ENCODE measurements at regions not wholly inside any gene's neighbourhood (a gene's known extent, or its start where the extent isn't known, plus 50 kb on each side); places are given as distances from the start of the nearest gene placed in this dataset.

DNA sequence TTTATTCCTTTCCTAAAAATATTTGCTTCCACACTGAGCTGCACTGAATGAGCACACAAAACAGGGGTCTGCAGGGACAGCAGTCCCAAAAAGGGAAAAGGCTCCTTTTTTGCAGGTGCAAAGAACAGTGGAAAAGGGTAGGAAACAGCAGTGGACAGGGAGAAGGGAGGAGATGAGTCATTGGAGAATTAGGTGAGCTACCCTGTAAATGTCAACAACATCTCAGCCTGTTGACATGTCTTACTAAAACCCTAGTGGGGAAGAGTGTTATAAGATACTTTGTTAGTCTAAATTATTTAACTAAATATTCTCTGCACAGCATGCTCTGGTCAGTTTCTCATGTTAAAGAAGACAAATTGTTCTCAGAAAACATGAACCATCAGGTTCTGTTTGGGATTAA lies 151.5 kb upstream of the FBXL4 start:
- ChIA-PET CTCF (no interaction called here), POLR2A (no interaction called here)
- H3K4me3 Mint-ChIP-seq, result no peak overlapping the region
- no peak for DNase-seq
- no peaks in the 10 kb centered on the region for H3K4me1 Mint-ChIP-seq (ENCODE audit: low read depth)
- no peaks in the 10 kb centered on the region for H3K36me3 Mint-ChIP-seq
- intact Hi-C loops (cut with micrococcal nuclease), result no loop called here
- no peak overlapping the region for H3K27ac Mint-ChIP-seq
- no peaks in the 10 kb centered on the region for H3K9me3 Mint-ChIP-seq
- peaks cover 14% of the 10 kb centered on the region for H3K27me3 Mint-ChIP-seq

DNA sequence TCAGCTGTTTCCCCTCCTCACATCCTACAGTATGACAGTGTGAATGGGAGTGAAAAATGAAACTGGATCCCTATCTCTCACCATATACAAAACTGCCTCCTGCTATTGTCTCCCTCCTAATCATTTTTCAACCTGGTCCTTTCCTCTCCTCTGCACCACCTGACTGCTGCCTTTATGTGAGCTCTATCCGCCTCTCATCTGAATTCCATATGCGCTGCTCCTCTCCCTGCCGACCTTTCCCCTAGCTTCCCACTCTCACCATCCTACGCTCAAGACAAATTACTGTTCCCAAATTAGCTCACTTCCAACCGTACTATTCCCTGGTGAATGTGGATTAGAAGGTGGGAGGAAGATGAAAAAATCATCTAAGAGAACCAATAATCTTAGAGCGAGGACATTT lies 148.4 kb upstream of the FBXL4 start:
- Mint-ChIP-seq H3K4me3 (no peak overlapping the region), H3K27ac (no peak overlapping the region), H3K4me1 (ENCODE audit: low read depth) (no peaks in the 10 kb centered on the region), H3K27me3 (peaks cover 25% of the 10 kb centered on the region), H3K9me3 (no peaks in the 10 kb centered on the region), H3K36me3 (no peaks in the 10 kb centered on the region)
- ChIA-PET CTCF (interaction anchor here (1.9 kb wide), 1 partner anchor 23 kb away, joined by 5 read pairs; no protein-coding TSS in a partner anchor), POLR2A (no interaction called here)
- no peak for DNase-seq
- intact Hi-C loops (cut with micrococcal nuclease), result no loop called here

DNA sequence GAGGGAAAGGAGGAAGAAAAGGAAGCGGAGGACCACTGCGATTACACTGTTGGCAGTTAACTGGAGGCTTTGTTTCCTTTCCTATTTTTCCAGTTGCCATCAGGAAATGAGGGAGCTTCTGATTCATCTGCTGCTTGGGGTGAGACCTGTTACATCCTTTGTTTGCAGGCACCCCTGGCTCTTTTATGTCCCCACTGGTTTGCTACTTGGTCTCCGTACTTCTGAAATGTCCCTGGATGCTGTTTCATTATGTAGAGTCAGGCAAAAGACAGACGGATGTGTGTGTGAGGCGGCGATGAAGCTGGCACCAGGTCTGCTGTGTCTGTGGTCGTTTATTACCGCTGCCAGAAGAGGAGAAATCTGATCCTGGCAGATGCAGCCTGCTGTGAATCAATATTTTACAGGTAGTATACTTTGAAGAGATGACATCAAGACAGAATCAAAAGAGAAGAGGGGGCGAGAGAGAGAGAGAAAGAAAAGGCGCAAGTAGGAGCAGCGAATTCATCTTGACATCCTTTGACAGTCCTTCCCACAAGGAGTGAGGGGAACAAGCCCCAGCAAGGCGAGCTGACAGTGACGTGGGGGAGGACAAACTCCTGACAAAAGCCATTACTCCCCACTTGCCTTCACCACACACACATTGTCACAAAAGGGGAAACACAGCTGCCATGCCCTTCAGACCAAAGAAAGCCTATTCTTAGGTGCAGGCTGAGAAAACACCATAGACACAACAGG lies 145.9 kb upstream of the FBXL4 start:
- Mint-ChIP-seq H3K4me1 (ENCODE audit: low read depth) (no peaks in the 10 kb centered on the region), H3K4me3 (no peak overlapping the region), H3K27ac (no peak overlapping the region), H3K36me3 (no peaks in the 10 kb centered on the region), H3K27me3 (peaks cover 27% of the 10 kb centered on the region), H3K9me3 (no peaks in the 10 kb centered on the region)
- POLR2A ChIA-PET, result no interaction called here
- intact Hi-C loops (cut with micrococcal nuclease), result no loop called here
- CTCF ChIA-PET, result no interaction called here
- DNase-seq, result no peak

DNA sequence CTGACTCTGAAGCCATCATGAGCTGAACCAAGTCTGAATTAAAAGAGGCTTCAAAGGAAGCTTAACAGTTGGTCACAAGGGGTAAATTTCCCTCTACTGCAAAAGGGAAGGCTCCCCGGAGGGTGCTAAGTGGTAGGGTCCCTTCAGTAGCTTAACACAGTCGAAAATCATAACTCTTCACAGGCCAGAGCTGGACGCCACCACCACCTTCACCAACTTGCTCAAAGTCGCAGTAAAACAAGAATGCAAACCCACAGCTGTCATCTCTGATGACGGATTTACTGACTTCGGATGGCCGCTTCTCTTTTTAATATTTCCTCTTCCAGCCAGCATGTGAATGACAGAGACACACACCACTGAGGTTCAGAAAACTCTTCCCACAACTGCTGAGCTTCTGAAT lies 144.7 kb upstream of the FBXL4 start:
- no peaks in the 10 kb centered on the region for H3K9me3 Mint-ChIP-seq
- intact Hi-C loops (cut with micrococcal nuclease), result no loop called here
- H3K4me1 Mint-ChIP-seq (ENCODE audit: low read depth), result no peaks in the 10 kb centered on the region
- ChIA-PET POLR2A (no interaction called here), CTCF (no interaction called here)
- DNase-seq, result no peak
- peaks cover 25% of the 10 kb centered on the region for H3K27me3 Mint-ChIP-seq
- no peaks in the 10 kb centered on the region for H3K36me3 Mint-ChIP-seq
- H3K27ac Mint-ChIP-seq, result no peak overlapping the region
- H3K4me3 Mint-ChIP-seq, result no peak overlapping the region

DNA sequence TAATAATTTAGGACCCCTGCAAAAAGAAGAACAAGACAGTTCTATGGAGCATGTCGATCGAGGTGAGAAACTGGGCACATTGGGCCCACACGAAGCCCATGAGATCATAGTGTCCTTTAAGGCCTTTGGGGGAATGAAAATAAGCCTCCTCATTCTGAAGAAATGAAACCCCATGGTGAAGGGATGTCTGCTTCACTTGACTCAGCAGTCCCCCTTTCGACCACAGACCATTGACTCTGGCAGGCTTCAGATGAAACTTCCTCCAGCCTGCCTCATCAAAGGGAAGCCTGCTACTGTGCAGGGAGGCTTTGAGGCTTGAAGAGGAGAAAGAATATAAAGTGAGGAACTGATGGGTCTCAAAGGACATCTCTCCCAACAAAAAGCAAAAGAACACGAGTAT lies 144.2 kb upstream of the FBXL4 start:
- Mint-ChIP-seq H3K9me3 (no peaks in the 10 kb centered on the region), H3K27ac (no peak overlapping the region), H3K4me3 (no peak overlapping the region), H3K4me1 (ENCODE audit: low read depth) (no peaks in the 10 kb centered on the region), H3K36me3 (no peaks in the 10 kb centered on the region), H3K27me3 (peaks cover 25% of the 10 kb centered on the region)
- no peak for DNase-seq
- intact Hi-C loops (cut with micrococcal nuclease), result no loop called here
- CTCF ChIA-PET, result no interaction called here
- POLR2A ChIA-PET, result no interaction called here

DNA sequence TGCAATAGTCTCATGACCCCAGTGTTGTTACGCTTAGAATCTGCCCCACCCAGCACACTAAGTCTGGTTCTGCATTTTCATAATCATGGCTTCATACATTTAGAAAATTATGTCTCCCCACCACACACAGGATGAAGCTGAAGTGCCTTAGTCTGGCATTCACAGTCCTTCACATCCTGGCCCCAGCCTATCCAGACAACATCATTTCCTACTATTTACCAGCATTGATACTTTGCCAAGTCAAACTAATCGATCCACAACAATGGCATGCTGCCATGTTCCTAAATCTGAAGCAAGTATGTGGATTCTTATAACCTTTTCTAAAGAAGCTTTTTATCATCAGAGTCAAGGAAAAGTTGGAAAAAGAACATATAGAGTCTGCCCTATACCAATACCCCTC lies 132.4 kb upstream of the FBXL4 start:
- H3K27me3 Mint-ChIP-seq, result peaks cover 5% of the 10 kb centered on the region
- POLR2A ChIA-PET, result no interaction called here
- no peaks in the 10 kb centered on the region for H3K4me1 Mint-ChIP-seq (ENCODE audit: low read depth)
- no peaks in the 10 kb centered on the region for H3K9me3 Mint-ChIP-seq
- H3K36me3 Mint-ChIP-seq, result no peaks in the 10 kb centered on the region
- no peak for DNase-seq
- no peak overlapping the region for H3K27ac Mint-ChIP-seq
- intact Hi-C loops (cut with micrococcal nuclease), result no loop called here
- H3K4me3 Mint-ChIP-seq, result no peak overlapping the region
- CTCF ChIA-PET, result no interaction called here

DNA sequence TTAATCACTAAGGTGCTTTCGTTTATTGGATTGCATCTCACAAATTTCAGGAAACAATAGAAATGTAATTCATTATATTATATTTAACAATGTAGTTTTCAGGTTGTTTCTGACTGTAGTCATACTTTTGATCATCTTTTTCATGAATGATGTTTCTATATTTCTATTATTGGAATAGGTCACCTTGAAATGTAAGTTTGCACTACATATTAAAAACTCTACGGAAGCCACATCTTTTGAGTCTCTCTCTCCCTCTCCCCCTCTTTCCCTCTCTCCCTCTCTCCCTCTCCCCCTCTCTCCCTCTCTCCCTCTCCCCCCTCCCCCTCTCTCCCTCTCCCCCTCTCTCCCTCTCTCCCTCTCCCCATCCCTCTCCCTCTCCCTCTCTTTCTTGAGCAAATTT lies 131.3 kb upstream of the FBXL4 start:
- ChIA-PET CTCF (no interaction called here), POLR2A (no interaction called here)
- Mint-ChIP-seq H3K36me3 (no peaks in the 10 kb centered on the region), H3K27ac (no peak overlapping the region), H3K4me1 (ENCODE audit: low read depth) (no peaks in the 10 kb centered on the region), H3K4me3 (no peak overlapping the region), H3K9me3 (no peaks in the 10 kb centered on the region), H3K27me3 (peaks cover 9% of the 10 kb centered on the region)
- DNase-seq, result no peak
- intact Hi-C loops (cut with micrococcal nuclease), result no loop called here

DNA sequence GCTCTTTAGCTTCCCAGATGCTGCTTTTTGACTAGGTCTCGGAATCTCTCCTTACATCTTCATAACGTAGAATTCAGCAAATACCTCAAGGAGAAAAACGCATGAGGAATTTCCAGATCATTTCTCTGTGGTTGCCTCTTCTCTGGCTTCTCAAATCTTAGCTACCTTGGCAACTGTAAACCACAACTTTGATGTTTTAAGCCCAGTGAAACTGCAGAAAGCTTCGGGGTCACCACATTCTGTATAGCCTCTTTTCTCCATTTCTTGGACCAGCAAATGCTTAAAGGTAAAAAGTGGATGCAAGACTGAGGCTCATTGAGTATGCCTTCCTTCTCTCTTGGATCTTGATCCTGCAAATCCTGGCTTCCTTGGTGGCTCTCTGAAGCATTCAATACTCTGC lies 125.5 kb upstream of the FBXL4 start:
- H3K9me3 Mint-ChIP-seq, result no peaks in the 10 kb centered on the region
- ChIA-PET CTCF (no interaction called here), POLR2A (no interaction called here)
- no peak overlapping the region for H3K27ac Mint-ChIP-seq
- no peak overlapping the region for H3K4me3 Mint-ChIP-seq
- H3K27me3 Mint-ChIP-seq, result peaks cover 5% of the 10 kb centered on the region
- no peaks in the 10 kb centered on the region for H3K4me1 Mint-ChIP-seq (ENCODE audit: low read depth)
- no peaks in the 10 kb centered on the region for H3K36me3 Mint-ChIP-seq
- DNase-seq, result no peak
- intact Hi-C loops (cut with micrococcal nuclease), result no loop called here

DNA sequence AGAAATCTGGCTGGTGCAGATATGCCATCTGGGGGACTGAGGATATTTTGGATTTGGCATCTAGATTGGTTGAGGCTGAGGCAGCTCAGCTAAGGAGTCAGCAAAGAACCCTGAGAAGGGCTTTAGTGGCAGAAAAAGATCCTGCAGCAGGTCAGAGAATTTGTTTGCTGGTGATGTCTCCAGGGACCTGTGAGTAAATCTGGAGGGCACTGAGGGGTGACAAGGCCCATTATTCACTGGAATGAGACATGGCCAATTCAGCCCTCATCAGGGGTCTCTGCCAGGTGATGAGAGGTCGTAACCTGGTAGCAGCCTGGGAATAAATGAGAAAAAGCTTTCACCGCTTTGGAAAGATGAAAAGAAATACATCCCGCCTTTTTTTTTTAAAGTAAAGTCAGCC lies 118.3 kb upstream of the FBXL4 start:
- intact Hi-C loops (cut with micrococcal nuclease), result no loop called here
- Mint-ChIP-seq H3K4me3 (no peak overlapping the region), H3K27me3 (peaks cover 5% of the 10 kb centered on the region), H3K27ac (no peak overlapping the region), H3K9me3 (no peaks in the 10 kb centered on the region), H3K36me3 (no peaks in the 10 kb centered on the region), H3K4me1 (ENCODE audit: low read depth) (no peaks in the 10 kb centered on the region)
- no peak for DNase-seq
- ChIA-PET POLR2A (no interaction called here), CTCF (no interaction called here)

DNA sequence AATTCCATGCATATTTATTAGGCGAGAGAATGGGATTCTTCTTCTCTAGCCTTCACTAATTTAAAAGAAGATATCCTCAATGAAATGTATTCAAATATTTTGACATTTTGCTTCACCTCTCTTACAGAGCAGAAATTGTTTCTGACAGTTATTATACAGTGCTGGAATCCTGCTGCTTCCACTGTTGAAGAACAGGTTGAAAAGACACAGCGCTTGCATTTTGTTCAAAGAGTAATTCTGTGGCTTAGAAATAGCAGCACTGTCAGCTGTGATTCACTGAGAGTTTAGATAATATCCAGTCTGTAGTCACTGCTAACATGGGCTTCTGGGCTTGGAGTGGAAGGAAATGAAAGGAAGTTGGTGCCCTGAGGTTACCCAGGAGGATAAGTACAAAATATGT lies 117.1 kb upstream of the FBXL4 start:
- Mint-ChIP-seq H3K27ac (no peak overlapping the region), H3K4me3 (no peak overlapping the region), H3K9me3 (no peaks in the 10 kb centered on the region), H3K4me1 (ENCODE audit: low read depth) (no peaks in the 10 kb centered on the region), H3K36me3 (no peaks in the 10 kb centered on the region), H3K27me3 (peaks cover 5% of the 10 kb centered on the region)
- POLR2A ChIA-PET, result no interaction called here
- CTCF ChIA-PET, result no interaction called here
- DNase-seq, result no peak
- intact Hi-C loops (cut with micrococcal nuclease), result no loop called here

DNA sequence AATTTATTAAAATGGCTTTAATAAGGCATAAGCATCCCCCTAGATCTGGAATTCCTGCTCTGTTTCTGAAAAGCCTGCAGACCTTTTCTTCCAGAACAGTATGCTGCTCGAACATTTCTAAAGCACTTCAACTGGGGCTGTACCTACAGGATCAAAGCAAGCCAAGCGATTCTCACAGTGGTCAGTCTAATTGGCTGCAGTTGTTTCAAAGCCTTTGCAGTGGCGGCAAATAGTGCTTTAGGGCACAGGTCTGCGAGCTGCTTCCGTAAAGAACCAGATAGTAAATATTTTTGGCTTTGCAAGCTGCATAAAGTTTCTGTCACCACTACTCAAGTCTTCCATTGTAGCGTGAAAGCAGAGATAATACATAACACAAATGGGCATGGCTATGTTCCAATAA lies 88.9 kb upstream of the FBXL4 start:
- ChIA-PET POLR2A (no interaction called here), CTCF (no interaction called here)
- intact Hi-C loops (cut with micrococcal nuclease), result no loop called here
- no peak overlapping the region for H3K27ac Mint-ChIP-seq
- DNase-seq, result no peak
- peaks cover 11% of the 10 kb centered on the region for H3K27me3 Mint-ChIP-seq
- H3K36me3 Mint-ChIP-seq, result no peaks in the 10 kb centered on the region
- H3K4me1 Mint-ChIP-seq (ENCODE audit: low read depth), result no peaks in the 10 kb centered on the region
- H3K4me3 Mint-ChIP-seq, result no peak overlapping the region
- no peaks in the 10 kb centered on the region for H3K9me3 Mint-ChIP-seq

DNA sequence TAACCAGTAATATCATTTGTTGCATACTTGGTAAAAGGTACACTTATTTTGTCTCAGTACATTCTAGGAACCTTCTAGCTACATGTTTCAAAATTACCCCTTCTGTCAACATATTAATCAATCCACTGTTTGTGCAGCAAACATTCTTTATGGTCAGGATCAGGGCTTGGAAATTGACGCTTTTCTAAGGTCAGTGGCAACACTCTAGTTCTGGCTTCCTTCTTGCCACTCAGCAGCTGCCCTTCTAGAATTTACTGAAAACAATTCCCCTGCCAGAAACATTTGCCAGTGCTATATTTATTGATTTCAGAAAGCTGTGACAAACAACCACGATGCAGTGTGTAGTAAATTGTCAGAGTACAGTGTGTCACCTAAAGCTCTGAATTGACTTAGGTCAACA lies 84.7 kb upstream of the FBXL4 start:
- no peaks in the 10 kb centered on the region for H3K36me3 Mint-ChIP-seq
- no peaks in the 10 kb centered on the region for H3K4me1 Mint-ChIP-seq (ENCODE audit: low read depth)
- H3K27me3 Mint-ChIP-seq, result peaks cover 9% of the 10 kb centered on the region
- no peak for DNase-seq
- intact Hi-C loops (cut with micrococcal nuclease), result no loop called here
- no peak overlapping the region for H3K4me3 Mint-ChIP-seq
- ChIA-PET POLR2A (no interaction called here), CTCF (interaction anchor here (0.6 kb wide), 1 partner anchor 146 kb away, joined by 3 read pairs; no protein-coding TSS in a partner anchor)
- H3K27ac Mint-ChIP-seq, result no peak overlapping the region
- H3K9me3 Mint-ChIP-seq, result no peaks in the 10 kb centered on the region

DNA sequence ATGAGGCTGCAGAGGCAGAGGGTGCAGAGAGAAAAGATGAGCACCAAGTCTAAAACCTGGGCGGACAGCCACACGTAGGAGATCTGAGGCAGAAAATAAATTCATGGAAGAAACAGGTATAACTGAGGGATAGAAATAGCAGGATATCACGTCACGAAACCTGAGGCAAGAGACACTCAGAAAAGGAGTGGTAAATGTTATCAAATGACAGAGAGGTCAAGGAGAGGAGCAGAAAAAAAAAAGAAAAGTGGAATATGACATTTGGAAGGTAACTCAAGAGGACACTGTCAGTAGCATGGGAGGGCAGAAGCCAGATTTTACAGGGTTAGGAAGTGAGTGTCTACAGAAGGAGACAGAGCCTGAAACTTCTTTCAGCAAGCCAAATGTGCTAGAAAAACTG lies 84.2 kb upstream of the FBXL4 start:
- DNase-seq, result no peak
- intact Hi-C loops (cut with micrococcal nuclease), result no loop called here
- ChIA-PET CTCF (no interaction called here), POLR2A (no interaction called here)
- Mint-ChIP-seq H3K4me1 (ENCODE audit: low read depth) (no peaks in the 10 kb centered on the region), H3K27me3 (peaks cover 7% of the 10 kb centered on the region), H3K27ac (no peak overlapping the region), H3K36me3 (no peaks in the 10 kb centered on the region), H3K4me3 (no peak overlapping the region), H3K9me3 (peaks cover 2% of the 10 kb centered on the region)
